ENCODE measurements at regions not wholly inside any gene's neighbourhood (a gene's known extent, or its start where the extent isn't known, plus 50 kb on each side); places are given as distances from the start of the nearest gene placed in this dataset.

DNA sequence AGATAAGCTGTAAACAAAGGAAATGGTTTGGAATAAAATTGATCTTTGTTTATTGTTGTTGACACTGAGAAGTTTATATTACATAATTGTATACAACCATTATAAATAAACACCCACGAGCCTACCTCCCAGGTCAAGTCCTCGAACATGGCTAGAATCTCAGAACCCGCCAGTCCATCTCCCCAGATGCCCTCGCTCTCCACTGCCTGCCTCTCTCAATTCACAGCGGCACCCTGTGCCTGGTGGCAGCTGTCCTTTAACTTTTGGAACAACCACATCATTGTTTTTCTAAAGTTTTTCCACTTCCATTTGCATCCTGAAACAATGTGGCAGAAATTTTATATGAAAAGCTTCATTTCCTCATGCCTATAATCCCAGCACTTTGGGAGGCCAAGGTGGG, 52.2 kb upstream of the OTOS start:
- TF ChIP-seq, protein P1, sequence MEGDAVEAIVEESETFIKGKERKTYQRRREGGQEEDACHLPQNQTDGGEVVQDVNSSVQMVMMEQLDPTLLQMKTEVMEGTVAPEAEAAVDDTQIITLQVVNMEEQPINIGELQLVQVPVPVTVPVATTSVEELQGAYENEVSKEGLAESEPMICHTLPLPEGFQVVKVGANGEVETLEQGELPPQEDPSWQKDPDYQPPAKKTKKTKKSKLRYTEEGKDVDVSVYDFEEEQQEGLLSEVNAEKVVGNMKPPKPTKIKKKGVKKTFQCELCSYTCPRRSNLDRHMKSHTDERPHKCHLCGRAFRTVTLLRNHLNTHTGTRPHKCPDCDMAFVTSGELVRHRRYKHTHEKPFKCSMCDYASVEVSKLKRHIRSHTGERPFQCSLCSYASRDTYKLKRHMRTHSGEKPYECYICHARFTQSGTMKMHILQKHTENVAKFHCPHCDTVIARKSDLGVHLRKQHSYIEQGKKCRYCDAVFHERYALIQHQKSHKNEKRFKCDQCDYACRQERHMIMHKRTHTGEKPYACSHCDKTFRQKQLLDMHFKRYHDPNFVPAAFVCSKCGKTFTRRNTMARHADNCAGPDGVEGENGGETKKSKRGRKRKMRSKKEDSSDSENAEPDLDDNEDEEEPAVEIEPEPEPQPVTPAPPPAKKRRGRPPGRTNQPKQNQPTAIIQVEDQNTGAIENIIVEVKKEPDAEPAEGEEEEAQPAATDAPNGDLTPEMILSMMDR (IDR thresholded peaks at IDR 0.05): no peak
- no peak for TF ChIP-seq POLR2A (IDR thresholded peaks at IDR 0.05)

Data from heart left ventricle (tissue), 13 donors.